GM18867 (cell line): ENCODE measurements at regions not wholly inside any gene's neighbourhood (a gene's known extent, or its start where the extent isn't known, plus 50 kb on each side); places are given as distances from the start of the nearest gene placed in this dataset.

Experiments
- ATAC-seq: cut with Tn5 transposase; IDR thresholded peaks from one replicate; pipeline ENCODE4 v1.9.1; 2021; ENCODE audit warnings: mild to moderate bottlenecking, moderate library complexity; ENCODE audit not compliant: unreplicated experiment

DNA sequence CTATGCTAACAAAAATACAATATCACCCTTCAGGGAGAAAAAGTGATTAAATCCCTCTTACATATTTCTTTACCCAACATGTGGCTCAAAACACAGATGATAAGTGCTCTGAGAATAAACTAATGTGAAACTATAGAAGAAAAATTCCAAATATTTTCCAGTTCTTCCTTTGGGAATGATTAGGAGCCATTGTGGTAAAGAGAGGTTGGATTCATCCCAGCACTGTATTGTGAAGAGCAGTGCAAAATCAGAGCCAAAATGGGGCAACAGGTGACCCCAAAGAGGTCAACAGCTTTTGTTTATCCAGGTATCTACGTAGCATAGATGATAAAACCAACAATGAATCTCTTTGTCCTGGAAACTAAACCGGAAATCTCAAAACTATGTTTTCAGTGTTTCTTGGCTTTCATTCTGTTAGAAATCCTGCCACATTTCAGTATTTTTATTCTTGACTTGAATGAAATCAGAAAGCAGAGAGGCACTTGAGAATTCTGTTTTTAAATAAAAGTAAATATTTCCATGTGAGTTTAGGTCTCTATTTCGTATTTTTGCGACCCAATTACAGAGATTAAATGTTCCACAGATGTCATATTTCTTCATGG lies 120.4 kb upstream of the FST start:
- ATAC-seq = no peak

DNA sequence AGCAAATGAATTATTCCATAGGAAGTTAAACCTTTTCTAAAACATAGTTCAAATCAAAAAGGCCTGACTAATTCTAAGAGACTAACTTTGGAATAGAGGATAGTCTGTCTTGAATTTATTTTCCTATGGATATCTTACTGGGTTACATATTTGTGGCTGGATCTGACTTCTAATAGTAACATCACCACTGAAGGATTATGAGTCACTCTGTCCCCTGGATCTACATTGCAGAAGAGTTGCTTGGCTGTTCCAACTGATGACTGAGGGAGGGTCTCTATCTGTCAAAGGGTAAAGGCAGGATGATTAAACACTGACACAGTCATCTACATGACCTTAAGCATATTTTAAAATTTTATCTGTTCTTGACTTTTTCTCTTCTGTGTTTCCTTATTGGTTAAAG lies 119.6 kb upstream of the FST start:
- no peak for ATAC-seq

DNA sequence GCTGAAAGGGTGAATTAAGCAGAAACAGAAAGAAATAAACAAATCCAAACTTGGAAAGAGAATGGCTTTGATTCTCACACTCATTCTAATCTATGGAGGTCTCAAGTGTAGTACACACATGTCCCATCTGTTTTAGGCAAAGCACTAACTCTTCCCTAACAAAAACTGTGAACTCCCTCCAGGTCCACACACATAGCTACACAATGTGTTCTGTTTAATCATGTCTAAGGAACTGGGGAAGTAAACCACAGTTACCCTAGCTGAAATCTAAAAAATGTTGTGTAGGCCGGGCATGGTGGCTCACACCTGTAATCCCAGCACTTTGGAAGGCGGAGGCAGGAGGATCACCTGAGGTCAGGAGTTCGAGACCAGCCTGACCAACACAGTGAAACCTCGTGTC lies 118.7 kb upstream of the FST start:
- ATAC-seq = no peak

DNA sequence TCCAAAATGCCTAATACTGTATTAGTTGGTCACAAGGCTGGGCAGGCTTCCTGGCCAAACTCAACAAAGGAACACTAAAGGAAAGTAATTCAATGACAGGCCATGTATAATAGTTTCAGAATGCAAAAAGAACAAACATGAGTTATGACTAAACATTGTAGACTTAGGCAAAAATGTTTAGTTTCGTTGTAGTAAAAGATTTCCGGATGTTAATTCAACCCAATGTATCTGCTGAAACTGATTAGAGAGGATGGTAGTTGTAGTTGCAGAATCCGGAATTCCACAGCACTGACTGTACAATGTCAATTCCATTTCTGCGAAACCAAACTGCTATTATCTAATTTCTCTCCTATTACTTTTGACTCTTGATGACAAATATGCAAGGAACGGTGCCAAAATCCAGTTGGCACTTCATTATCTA lies 117.9 kb upstream of the FST start:
- no peak for ATAC-seq

DNA sequence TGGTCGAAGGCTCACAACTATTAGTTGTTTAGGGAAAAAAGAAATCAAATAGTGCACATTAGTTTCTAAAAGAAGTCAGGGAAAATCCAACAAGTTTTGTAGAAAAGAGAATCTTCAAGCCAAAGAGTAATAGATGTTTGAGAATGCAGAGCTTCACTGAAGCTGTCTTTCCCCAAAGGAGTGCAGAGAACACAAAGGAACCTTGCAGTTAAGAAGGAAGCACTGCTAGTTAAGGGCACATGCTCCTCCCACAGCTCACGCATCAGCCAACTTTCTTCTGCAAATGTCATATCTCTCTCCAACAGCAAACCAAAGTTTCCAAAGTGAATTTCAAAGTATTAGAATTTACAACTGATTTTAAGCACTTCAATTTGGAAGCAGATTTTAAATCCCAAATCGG lies 116.4 kb upstream of the FST start:
- ATAC-seq = no peak

DNA sequence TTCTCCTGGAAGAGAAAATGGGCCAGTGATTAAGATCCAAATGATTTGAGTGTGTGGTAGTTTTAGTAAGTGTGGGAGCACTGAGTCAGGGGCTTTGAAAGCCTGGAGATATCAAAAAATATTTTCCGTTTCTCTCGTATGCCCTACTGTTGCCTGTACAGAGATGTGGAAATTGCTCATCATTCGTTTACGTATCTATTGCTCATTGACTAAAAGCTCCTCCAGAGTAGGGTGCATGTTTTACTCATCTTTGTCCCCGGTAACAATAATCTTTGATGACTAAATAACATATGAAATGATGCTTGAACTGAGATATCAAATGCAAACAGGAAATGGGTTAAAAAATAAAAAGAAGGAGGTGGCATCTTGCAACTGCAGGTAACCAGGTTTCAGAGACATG lies 114.2 kb upstream of the FST start:
- no peak for ATAC-seq

DNA sequence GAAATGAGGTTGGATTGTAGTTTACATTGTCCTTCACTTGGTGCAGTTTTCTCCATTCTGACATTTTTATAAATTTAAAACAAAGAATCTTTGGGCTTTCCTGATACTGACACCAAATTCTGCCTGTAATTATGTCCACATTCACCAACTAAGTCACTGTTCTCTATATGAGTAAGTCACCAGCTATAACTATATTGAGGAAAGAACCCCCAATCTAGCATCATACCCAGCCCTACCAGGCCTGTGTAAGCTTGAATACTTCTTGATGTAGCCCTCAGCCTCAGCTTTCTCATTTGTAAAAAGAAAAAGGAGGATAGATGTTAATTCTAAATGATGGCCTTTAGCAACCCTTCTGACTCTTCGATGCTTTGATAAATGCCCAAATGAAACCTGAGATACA lies 112.7 kb upstream of the FST start:
- ATAC-seq = no peak

DNA sequence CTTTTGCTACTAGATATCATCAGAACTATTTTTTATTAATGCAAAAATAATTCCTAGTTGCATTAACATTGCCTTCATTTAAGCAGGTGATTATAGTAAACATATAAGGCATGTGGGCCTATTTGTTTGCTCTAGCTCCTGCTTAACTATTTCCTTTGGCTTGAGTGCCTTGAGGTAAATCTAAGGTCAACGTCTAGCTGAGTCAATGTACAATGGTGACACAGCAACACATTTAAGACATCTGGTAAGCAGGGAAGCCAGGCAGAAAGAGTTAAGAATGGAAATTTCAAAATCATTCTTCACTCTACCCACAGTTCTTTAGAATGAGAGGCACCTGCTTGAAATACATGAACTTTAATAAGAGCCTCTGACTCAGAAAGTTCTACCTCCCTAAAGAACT lies 111.9 kb upstream of the FST start:
- ATAC-seq = no peak

DNA sequence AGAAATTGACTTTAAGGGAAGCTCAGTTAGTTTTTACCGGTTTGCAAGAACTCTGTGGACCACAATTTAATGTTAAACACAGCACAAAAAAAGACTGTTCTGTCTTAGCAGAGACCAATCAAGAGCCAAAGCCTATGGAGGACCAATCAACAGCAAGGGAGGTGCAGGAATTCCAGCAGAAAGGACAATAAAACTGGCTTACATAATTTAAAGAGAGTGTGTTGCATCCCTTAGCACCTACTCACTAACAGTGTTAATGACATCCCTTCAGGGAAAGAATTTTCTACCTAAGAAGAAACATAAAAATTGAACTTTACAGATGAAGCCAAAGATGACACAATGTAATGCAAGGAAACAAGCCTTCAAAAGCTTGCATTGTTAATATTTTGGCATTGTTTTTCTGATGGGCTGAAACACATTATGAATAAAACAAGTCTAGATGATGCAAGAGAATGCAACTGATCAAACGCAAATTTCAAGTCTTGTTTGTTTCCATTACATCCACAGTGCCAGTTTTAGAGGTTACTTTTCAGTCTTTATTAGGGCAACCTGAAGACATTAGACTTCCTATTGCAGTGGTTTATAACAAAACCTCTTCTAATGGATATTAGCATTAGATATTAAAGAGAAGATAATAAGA lies 111.3 kb upstream of the FST start:
- no peak for ATAC-seq

DNA sequence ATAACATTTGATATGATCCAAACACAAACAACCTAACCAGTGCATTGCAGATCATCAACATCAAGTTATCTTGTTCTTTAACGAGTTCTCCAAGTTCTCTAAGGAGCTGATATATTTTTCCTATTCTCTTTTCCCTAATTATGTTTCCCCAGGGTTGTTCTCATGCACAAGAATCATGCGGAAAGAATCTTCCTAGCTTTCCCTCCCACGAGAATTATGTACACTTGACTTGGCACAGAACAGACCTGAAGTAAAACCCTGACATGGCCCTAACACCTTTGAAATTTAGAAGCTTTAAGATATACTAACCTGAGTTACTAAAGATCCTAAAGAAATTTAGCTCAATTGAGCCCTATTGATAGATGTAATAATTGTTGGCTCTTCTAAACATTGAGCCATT lies 110.7 kb upstream of the FST start:
- ATAC-seq = no peak

DNA sequence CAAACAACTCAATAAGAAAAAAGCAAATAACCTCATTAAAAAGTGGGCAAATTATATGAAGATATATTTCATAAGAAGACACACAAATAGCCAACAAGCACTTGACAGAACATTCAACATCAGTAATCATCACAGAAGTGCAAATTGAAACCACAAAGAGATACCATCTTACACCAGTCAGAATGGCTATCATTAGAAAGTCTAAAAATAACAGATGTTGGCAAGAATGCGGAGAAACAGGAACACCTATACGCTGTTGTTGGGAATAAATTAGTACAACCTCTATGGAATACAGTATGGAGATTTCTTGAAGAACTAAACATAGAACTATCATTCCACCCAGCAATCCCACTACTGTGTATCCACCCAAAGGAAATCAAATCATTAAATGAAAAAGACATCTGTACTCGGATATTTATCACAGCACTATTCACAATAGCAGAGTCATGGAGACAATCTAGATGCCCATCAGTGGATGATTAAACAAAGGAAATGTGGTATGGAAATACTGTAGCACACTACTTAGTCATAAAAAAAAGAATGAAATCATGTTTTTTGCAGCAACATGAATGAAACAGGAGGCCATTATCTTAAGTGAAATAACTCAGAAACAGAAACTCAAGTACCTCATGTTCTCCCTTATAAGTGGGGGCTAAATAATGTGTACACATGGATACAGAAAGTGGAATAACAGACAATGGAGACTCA lies 106.8 kb upstream of the FST start:
- ATAC-seq = no peak

DNA sequence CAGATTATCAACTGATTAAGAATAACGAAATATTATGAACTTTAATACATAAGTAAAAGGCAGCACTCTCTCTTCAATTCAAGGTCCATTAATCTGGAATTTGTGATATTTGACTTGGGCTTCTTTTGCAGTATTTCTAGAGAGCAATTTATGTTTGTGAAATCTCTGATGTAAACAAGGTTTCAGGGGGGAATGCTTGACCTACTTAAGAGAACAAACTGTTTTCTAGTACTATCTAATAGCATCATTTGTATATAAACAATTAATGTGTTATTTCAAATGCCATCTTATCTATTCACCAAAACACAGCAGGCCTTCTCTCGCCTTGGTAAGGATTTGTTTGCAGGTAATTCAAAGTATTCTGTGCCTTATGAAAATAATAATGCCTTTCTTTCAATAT lies 103.6 kb upstream of the FST start:
- no peak for ATAC-seq

DNA sequence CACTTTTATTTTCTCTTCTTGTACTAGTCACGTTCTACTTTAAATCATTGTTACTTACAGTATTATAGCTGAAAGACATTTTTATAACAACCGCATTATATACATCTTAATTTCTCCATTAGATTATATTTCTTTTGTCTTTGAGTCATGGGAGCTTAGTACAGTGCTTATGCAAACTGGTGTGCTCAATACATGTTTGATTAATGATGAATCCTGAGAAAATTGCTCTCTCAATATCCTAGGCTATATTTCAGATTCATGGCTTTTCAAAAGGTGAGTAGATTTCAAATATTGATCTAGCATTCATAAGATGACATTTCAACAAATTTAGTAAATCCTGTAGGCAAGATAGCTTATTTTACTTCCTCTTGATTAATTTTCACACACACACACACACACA lies 102.2 kb upstream of the FST start:
- ATAC-seq = no peak

DNA sequence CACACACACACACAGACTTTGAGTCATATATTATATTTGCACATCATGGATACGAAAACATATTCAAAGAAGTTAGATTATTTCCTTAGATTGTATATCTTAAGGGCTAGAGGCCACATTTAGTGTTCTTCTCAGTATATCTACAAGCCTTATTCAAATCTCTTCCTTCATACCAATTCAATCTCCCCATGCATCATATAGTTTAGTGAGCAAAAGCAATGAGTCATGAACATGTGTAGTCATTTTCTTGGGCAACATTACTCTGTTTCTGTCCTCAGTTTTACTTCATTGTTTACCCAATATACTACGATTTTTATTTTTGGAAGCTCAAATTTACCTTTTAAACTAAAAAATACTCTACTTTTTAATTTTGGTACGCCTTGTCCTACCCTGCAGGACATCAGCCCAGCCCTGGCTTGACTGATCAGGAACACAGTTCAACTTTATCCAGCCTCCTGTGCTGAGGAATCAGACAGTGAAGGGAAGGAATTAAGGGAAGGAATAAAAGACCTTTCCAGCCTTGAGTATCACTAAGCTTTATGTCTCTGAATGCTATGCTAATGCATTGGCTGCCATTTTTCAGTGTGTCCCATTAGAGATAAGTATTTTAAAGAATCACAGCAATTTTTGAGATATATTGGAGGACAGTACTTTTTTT lies 101.7 kb upstream of the FST start:
- ATAC-seq = no peak

DNA sequence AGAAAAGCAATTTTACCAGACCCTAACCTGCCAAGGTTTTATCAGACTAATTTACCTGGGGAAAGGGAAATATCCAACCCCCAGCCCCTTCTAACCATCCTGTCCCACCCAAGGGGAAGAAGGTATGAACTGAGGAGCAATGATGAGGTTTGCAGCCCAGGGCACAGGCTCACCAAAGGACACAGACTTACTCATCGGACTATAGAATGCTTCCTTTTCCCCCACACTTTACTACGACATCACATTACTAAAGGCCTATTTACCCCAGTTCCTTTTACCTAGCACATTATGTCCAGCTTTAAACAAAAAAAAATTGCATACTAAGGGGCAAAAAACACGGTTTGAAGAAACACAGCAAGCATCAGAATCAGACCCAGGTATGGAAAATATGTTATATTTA lies 94.1 kb upstream of the FST start:
- ATAC-seq = no peak

DNA sequence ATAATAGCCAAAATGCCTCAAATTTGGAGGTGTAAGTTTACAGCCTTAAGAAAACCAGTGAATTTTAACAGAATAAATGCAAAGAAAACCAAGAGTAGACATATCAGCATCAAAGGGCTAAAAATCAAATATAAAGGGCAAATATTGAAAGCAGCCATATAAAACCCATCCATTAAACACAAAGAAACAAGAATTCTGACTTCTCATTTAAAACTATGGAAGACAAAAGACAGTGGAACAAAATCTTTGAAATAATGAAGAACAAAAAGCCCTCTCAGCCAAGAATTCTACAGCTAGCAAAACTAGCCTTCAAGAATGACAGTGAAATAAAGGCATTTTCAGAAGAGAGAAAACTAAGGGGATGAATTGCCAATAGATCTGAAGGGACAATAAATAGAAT lies 91.3 kb upstream of the FST start:
- ATAC-seq = no peak

DNA sequence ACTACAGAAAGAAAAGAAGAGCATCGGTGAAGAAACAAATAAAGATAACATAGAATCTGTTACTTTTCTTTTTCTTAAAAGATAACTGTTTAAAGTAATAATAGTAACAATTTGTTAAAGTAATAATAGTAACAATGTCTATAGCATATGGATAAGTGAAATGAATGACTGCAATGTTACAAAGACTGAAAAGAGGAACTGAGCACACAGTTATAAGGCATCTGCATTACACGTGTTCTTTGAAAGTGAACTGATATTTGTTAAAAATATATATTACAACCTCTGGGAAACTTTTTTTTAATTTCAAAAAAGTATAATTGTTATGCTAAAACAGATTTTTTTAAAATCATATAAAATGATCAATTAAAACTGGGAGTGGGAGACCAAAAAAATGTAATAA lies 88.4 kb upstream of the FST start:
- no peak for ATAC-seq

DNA sequence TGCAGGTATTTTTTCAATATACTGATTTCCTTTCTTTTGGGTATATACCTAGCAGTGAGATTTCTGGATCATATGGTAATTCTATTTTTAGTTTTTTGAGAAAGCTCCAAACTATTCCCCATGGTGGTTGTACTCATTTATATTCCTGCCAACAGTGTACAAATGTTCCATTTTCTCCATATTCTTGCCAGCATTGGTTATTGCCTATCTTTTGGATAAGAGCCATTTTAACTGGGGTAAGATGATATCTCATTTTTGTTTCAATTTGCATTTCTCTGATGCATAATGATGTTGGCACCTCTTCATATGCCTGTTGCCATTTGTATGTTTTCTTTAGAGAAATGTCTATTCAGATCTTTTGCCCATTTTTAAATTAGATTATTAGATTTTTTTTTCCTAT lies 85.6 kb upstream of the FST start:
- no peak for ATAC-seq

DNA sequence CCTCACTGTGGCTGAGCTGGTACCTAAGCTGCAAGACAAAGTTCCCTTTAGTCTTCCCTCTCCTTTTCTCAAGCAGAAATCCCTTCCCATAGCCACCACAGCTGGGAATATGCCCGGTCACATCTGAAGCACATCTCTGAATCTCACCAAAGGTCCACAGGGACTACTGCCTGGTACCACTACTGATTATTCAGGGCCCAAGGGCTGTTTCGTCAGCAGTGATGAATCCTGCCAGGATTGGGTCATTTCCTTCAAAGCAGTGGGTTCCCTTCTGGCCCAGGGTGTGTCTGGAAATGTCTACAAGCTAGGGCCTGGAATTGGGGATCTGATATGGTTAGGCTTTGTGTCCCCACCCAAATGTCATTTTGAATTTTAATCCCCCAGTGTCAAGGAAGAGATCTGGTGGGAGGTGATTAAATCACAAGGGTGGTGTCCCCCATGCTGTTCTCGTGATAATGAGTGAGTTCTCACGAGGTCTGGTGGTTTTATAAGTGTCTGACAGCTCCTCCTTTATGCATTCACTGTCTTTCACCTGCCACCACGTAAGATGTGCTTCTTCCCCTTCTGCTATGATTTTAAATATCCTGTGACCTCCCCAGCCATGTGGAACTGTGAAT lies 83.2 kb upstream of the FST start:
- no peak for ATAC-seq

DNA sequence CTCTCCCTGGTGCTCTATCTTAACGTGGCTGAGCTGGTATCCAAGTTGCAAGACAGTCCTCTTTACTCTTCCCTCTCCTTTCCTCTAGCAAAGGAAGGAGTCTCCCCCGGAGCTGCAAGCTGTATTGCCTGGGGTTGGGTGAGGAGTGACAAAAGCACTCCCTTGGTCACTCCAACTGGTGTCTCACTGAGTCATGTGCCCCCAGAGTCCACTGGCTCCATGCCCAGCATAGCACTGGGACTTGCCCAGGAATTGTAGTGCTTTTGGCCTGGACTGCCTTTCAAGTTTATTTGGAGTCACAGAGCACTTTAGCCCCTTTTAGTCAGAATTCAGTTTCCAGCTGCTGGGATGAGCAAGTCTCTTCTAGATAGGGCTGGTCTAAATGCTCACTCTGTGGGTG lies 82.6 kb upstream of the FST start:
- no peak for ATAC-seq

DNA sequence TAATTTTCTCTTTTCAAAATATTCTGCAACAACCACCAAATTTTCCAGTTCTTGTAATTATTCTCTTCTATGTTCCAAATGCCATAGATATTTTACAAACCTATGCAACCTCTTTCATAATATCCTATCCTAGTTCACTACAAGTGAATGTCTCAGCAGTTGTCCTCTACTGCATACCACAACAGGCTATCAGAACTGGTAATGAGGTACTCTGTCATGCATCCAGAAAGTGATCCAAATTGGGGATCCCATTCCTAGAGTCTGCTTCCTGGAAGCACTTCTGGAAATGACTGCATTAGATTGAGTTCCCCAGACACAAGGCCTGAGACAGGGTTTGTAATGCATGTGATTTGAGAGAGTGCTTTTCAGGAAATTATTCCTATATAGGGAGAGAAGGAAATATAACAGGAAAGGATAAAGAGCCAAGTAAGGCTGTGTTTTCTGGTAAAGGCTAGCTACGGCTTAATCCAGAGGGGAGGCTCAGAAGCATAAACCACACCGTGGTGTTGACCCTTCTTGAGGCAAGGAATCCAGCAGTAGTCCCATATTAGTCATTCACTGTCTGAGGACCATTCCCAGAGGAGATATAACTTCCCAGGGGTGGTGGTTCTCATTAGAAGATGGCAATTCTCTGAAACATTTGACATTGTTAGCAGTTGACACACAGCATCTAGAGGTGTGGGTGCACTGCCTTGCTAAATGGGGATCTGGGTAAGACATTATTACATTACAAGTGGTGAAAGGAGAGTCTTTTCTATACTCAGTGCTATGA lies 80.3 kb upstream of the FST start:
- no peak for ATAC-seq
